ENCODE measurements at regions not wholly inside any gene's neighbourhood (a gene's known extent, or its start where the extent isn't known, plus 50 kb on each side); places are given as distances from the start of the nearest gene placed in this dataset.
"Not testable (repeated sequence)": the region's sequence is repeated elsewhere in the genome, so short reads cannot be mapped to it uniquely, and the experiment has no call there.

DNA sequence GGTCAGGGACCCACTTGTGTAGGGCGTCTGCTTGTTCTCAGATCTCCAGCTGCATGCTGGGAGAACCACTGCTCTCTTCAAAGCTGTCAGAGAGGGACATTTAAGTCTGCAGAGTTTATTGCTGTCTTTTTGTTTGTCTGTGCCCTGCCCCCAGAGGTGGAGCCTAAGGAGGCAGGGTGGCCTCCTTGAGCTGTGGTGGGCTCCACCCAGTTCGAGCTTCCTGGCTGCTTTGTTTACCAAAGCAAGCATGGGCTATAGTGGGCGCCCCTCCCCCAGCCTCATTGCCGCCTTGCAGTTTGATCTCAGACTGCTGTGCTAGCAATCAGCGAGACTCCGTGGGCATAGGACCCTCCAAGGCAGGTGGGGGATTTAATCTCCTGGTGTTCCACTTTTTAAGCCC, 154.0 kb upstream of the MTMR8 start:
- POLR2A ChIA-PET; H3K27me3 Mint-ChIP-seq; H3K9me3 Mint-ChIP-seq (ENCODE audit: insufficient read depth); H3K4me1 ChIP-seq (ENCODE audit: control insufficient read depth in 2 of 2, insufficient read depth in 2 of 2, low read length in 2 of 2); CTCF ChIA-PET; H3K79me2 ChIP-seq (ENCODE audit: control insufficient read depth, insufficient read depth, low read length); H4K20me1 ChIP-seq (ENCODE audit: control insufficient read depth, insufficient read depth, low read length, poor library complexity, severe bottlenecking); H3K9me3 ChIP-seq (ENCODE audit: control extremely low read depth in 1 of 3, control insufficient read depth in 2 of 3, insufficient read depth in 1 of 3, low read length in 2 of 3); H3K4me3 ChIP-seq (ENCODE audit: control extremely low read depth in 1 of 5, extremely low read depth in 1 of 5, insufficient read depth in 1 of 5, low read depth in 2 of 5, low read length in 4 of 5); ATAC-seq (ENCODE audit: low read depth); H3K27me3 ChIP-seq (replicated peaks in 1 of 4; ENCODE audit: control extremely low read depth in 1 of 4, control insufficient read depth in 3 of 4, insufficient read depth in 4 of 4, low read length in 3 of 4); H3K9ac ChIP-seq (ENCODE audit: low read length); H3K27ac Mint-ChIP-seq; intact Hi-C loops (cut with micrococcal nuclease); H3K4me1 Mint-ChIP-seq; DNase-seq; H2AFZ ChIP-seq (ENCODE audit: insufficient read depth, low read depth, low read length, poor library complexity, severe bottlenecking); H3K4me3 Mint-ChIP-seq; H3K4me2 ChIP-seq (replicated peaks; ENCODE audit: low read depth, low read length, poor library complexity, severe bottlenecking); H3K27ac ChIP-seq (ENCODE audit: low read length in 2 of 2); H3K36me3 ChIP-seq (replicated peaks in 1 of 2; ENCODE audit: control extremely low read depth in 1 of 2, control insufficient read depth in 1 of 2, extremely low read depth in 1 of 2, insufficient read depth in 2 of 2, low read length in 1 of 2): not testable (repeated sequence)
- WGBS (ENCODE audit: insufficient coverage): 50% methylated on average over 2 of the region's 6 CpGs

DNA sequence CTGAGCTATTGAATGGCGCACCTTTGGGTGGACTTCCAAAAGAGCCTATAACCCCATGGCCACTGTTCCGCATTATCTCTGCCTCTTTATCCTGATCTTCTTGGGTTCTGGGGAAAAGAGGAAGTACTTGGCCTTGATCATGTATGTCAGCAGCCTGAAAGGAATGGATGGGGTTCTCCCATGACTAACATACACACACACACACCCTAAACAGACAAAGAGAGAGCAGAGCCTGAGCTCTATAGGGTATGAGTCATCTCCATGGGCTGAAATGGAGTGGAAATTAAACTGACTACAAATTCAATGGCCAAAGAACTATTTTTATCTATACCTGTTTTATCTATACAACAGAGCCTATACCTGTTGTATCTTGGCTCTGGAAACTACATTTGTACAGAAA, 141.5 kb upstream of the MTMR8 start:
- H3K27ac ChIP-seq (ENCODE audit: low read length in 2 of 2): no peak overlapping the region
- DNase-seq (no peak), ATAC-seq (ENCODE audit: low read depth) (no peak)
- H3K4me3 Mint-ChIP-seq: no peak overlapping the region
- no peaks in the 10 kb centered on the region for H3K9me3 ChIP-seq (ENCODE audit: control extremely low read depth in 1 of 3, control insufficient read depth in 2 of 3, insufficient read depth in 1 of 3, low read length in 2 of 3)
- no peaks in the 10 kb centered on the region for H3K4me1 Mint-ChIP-seq
- no peak overlapping the region for H3K27ac Mint-ChIP-seq
- no peaks in the 10 kb centered on the region for H3K27me3 Mint-ChIP-seq
- intact Hi-C loops (cut with micrococcal nuclease): no loop called here
- WGBS (ENCODE audit: insufficient coverage): no CpG with 5 or more reads among the region's 2 CpGs
- TF ChIP-seq EZH2 (IDR thresholded peaks at IDR 0.05; ENCODE audit: borderline replicate concordance, insufficient read depth, low read depth, low read length, poor library complexity, severe bottlenecking) (no peak), CTCF (IDR thresholded peaks at IDR 0.05) (no peak)
- H3K27me3 ChIP-seq (replicated peaks in 1 of 4; ENCODE audit: control extremely low read depth in 1 of 4, control insufficient read depth in 3 of 4, insufficient read depth in 4 of 4, low read length in 3 of 4): no peaks in the 10 kb centered on the region
- no peaks in the 10 kb centered on the region for H3K36me3 ChIP-seq (replicated peaks in 1 of 2; ENCODE audit: control extremely low read depth in 1 of 2, control insufficient read depth in 1 of 2, extremely low read depth in 1 of 2, insufficient read depth in 2 of 2, low read length in 1 of 2)
- no peaks in the 10 kb centered on the region for H3K9me3 Mint-ChIP-seq (ENCODE audit: insufficient read depth)
- no peak overlapping the region for H3K4me2 ChIP-seq (replicated peaks; ENCODE audit: low read depth, low read length, poor library complexity, severe bottlenecking)
- H3K79me2 ChIP-seq (ENCODE audit: control insufficient read depth, insufficient read depth, low read length): no peaks in the 10 kb centered on the region
- no peak overlapping the region for H3K9ac ChIP-seq (ENCODE audit: low read length)
- H4K20me1 ChIP-seq (ENCODE audit: control insufficient read depth, insufficient read depth, low read length, poor library complexity, severe bottlenecking): no peaks in the 10 kb centered on the region
- H2AFZ ChIP-seq (ENCODE audit: insufficient read depth, low read depth, low read length, poor library complexity, severe bottlenecking): no peak overlapping the region
- no peaks in the 10 kb centered on the region for H3K4me1 ChIP-seq (ENCODE audit: control insufficient read depth in 2 of 2, insufficient read depth in 2 of 2, low read length in 2 of 2)
- H3K4me3 ChIP-seq (ENCODE audit: control extremely low read depth in 1 of 5, extremely low read depth in 1 of 5, insufficient read depth in 1 of 5, low read depth in 2 of 5, low read length in 4 of 5): no peak overlapping the region
- CTCF ChIA-PET: no interaction called here
- POLR2A ChIA-PET: no interaction called here
